Activated CD4-positive, alpha-beta T cell treated with anti-CD3 and anti-CD28 coated beads for 1 hour (primary cell): ENCODE measurements at regions not wholly inside any gene's neighbourhood (a gene's known extent, or its start where the extent isn't known, plus 50 kb on each side); places are given as distances from the start of the nearest gene placed in this dataset.
A peak's percentile ranks its signal among the peaks of the same experiment; 100 is the strongest.
"Not testable (repeated sequence)": the region's sequence is repeated elsewhere in the genome, so short reads cannot be mapped to it uniquely, and the experiment has no call there.

Source experiments
- DNase-seq: peaks from one replicate; pipeline ENCODE4 v3.0.0-alpha.2; 2020

DNA sequence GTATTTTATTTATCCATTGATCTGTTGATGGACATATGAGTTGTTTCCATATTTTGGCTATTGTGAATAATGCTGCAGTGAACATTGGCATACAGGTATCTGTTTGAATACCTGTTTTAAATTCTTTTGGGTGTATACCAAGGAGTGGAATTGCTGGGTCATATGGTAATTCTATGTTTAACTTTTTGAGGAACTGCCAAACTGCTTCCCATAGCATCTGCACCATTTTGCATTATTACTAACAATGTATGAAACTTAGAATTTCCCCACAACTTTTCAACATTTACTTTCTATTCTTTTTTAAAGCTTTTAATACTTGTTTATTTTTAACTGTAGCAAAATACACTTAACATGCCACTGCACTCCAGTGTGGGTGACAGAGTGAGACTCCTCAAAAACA, 57.0 kb upstream of the MSN start:
- no peak for DNase-seq

DNA sequence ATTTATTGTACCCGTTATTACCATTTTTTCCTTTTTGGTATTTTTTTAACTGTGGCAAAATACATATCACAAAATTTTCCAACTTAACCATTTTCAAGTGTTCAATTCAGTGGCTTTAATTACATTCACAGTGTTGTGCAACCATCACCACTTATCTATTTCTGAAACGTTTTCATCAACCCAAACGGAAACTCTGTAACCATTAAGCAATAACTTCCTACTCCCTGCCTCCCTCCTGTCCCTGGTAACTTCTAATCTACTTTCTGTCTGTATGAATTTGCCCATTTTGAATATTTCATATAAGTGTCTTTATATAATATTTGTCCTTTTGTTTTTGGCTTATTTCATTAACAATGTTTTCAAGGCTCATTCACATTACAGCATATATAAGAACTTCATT, 57.4 kb upstream of the MSN start:
- DNase-seq, result no peak

- DNase-seq, result no peak
Measured at GRCh38 chrX:65609237-65609636, 58.2 kb upstream of the MSN start.

DNA sequence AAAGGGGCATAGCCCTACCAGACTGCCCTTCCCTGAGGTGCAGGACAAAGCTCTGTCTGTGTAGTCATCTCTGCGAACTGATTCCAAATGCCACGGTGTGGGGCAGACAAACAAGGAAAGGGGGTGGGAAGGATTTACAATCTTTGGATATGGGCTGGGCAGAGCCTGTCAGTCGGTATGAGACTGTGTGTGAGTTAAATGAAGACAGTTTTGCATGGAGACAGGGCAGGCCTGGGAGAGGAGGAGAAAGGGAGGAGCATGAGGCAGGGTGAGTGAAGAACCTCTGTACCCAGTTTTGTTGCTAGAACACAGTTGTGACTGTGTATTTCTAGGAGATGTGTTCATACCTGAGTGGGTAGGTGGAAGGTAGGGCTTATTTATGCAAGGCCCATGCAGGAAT, 59.4 kb upstream of the MSN start:
- no peak for DNase-seq

DNA sequence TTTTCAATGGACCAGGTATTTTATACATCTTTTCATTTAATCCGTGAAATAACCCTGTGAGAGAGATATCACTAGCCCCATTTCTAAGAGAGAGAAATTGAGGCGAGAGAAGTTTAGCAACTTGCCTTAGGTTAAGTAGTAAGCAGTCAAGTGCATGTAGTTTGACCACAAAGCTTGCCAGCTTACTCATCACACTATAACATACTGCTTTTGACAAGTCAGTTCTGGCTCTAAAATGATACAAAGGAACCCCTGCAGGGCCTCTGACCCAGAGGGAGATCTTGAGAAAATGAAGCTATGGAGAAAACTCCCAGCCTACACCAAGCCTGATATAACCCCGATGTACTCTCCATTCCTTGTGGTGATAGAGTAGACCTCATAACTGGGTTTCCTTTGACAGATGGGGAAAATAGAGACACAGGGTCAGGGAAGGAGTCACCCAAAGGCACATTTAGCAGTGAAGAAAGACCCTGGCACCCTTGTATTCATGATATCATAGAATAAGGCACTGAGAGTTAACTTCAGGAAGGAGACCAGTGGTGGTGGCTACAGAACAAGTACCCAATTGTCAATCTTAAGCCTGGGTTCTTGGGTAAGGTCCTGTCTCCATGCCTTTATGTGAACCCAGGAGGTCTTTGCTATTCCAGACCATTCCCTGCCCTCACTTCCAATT, 60.2 kb upstream of the MSN start:
- no peak for DNase-seq

DNA sequence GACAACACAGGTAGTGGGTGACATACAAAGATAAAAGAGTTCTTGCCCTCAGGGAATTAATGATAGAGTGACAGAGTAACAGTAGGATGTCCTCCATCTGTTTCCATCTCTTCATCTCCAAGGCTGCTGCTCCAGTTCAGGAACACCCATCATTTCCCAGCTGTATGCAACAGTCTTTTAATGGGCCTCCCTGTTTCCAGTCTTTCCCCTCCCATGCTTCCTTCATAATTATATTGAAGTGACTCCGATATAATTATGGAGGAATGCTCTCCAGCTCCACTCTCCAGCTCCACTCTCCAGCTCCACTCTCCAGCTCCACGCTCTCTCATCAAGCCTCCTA, 65.3 kb upstream of the MSN start:
- DNase-seq, result no peak

DNA sequence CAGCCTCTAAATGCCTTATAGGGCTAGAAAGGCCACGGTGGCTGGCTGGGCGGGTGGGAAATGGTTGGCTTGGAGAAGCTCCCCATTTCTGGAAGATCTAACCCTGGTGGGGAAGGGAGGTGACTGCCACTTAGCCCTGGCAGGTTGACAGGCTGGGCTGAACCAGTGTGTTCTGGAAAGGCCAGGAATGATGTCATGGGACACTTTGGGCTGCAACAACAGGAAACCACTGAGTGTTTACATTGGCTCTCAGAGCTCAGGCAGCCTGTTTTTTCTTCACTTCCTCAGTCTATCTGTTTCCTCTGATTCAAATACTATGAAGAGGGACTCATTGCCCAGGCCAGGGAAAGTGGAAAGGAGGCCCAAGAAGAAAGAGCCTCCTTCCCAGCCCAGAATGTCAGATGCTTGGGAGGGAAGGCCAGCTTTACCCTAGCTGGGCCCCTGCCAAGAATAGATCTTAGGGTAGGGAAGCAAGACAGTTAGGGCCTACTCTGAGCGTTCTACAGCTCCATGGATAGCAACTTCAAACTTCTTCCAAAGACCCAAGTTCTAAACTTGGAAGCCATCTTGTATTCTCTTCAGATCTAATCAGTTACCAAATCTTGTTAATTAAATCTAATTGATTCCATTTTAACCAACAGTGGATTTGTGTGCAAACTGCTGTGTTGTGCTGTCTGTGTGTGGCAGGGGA, 65.8 kb upstream of the MSN start:
- DNase-seq, result peak; percentile 20

DNA sequence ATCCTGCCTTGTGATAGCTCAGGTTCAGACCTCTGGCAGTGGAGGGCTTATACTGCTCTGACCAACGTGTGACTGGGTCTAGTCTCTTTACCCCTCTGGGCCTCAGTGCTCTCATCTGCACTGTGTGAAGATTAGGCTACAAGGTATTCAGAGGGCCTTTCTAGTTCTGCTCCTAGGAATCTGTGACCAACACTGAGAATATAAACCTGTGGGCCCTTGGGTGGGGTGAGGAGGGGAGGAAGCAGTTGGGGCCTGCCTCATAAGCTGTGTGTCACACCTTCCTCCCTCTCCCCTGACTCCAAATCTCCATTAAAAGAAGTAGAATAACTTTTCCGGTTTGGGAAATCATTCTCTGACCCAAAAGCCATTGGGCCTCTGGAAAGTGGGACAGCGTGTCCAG, 66.3 kb upstream of the MSN start:
- no peak for DNase-seq

- DNase-seq, result no peak
Measured at GRCh38 chrX:65600106-65600505, 65.5 kb upstream of the LAS1L start.

- DNase-seq, result no peak
Measured at GRCh38 chrX:65598559-65599147, 64.1 kb upstream of the LAS1L start.

DNA sequence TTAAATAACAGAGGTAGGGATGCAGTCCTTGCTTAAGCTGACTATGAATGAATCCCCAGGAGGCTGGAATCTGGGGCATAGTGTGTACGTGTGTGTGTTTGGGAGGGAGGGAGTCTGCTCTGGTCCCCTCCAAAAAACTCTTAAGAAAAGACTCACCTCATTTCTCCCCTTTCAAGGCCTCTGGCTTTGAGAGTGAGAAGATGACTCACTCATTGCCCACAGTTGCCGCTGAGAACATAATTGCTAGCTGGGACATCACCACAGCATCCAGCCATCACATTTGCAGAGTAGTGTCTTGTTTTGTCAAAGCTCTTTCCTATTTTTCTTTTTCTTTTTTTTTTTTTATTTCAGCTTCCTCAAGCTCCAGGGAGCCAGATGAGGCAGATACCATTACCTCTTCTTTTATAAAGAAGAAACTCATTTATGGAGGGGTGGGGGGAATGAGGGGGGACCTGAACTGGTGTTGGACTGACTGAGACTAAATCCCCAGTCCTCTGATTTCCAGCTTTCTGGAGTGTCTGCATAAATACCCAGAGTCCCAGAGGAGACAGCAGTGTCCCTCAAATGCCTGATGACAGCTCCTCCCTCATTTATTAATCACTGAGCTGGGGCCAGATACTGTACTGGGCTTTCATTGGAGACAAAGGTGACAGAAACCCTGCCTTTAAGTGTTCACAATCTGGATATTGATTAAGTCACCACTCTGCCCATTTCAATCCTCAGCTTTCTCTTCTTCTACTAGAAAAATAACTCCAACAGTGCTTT, 61.9 kb upstream of the LAS1L start:
- peak; percentile 40 for DNase-seq

GRCh38 chrX:65595460-65595876, 60.9 kb upstream of the LAS1L start:
- DNase-seq, result peak; percentile 78

- DNase-seq, result no peak
Measured at GRCh38 chrX:65591206-65591605, 56.6 kb upstream of the LAS1L start.

DNA sequence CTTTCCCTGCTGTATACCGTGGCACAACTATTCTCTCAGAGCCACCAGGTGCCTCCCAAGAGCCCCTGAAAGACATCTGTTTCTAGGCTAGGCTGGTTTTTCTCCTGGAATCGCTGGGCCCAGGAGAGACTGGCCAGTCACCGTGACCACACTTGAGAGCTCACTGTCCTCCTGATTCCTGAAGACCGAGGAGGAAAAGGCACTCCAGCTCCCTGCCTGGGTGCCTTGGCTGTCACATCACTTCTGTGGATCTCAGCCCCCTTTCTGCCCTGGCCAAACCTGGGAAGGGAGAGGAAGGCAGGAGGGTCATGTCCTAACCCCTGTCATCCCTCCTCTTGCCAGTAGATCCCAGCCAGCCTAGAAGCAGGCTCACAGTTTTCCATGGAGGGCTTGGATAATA, 54.7 kb upstream of the LAS1L start:
- no peak for DNase-seq

GRCh38 chrX:65588795-65589194, 54.2 kb upstream of the LAS1L start:
- no peak for DNase-seq

DNA sequence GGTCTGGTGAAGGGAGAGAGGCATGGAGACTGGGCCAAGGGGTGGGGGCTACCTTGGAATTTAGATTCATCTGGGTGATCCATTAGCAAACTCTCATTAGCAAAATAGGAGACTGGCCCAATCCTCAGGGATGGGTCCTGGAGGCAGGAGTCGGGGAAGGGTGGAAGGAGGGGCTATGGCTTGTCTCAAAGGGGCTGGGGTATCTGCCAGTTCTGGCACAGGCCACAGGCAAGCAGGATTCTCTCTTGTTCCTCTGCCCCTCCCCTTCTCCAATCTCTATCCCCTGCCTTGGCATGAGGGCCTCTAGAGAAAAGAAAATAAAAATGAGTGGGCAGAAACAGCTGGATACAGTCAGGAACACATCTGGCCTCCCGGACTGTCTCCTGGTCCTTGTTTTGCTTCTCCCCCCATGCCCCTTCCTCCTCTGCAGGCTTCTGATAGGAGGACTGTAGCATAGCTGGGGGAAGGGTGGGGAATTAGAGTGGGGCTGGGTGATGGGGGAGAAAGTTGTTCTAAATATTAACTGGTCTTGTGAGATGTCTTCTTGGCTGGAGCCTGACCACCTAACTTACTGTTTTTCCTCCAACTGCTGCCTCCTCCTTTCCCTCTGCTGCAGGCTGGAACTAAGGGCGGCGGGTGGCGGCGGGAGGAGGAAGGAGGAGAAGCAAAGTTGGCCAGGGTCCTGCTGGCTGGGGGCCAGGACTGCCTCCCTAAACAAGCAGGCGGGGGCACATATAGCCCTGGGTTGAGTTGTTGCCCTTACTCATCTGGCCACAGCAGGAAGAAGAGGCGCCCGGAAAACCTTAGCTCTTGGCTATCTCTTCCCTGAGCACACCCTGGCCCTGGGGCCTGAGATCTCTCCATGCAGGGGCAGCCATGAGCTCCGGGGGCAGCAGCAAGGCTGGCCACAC, 53.3 kb upstream of the LAS1L start:
- DNase-seq, result no peak

DNA sequence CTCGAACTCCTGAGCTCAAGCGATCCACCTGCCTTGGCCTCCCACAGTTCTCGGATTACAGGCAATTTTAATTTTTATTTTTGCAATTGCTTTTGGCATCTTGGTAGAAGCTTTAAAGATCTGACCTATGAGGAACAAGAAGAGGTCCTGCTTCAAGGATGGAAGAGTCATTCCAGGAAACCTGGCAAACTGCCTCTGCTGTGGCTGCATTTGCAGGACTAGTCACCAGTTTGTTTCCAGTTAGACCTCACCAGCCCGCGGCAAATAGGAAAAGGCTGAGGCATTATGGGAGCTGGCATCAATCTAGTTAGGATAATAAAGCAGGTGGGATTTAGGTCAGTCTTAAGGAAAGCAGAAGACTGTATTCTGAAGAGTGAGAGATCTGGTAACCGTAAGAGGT, 51.9 kb upstream of the LAS1L start:
- DNase-seq, result no peak

DNA sequence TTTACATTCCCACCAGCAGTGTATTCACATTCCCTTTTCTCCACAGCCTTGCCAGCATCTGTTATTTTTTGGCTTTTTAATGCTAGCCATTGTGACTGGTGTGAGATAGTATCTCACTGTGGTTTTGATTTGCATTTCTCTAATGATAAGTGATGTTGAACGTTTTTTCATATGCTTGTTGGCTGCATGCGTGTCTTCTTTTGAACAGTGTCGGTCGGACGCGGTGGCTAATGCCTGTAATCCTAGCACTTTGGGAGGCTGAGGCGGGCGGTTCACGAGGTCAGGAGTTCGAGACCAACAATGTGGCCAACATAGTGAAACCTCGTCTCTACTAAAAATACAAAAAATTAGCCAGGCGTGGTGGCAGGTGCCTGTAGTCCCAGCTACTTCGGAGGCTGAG, 50.6 kb upstream of the LAS1L start:
- DNase-seq, result not testable (repeated sequence)
